Right cardiac atrium (tissue), 5 donors: ENCODE measurements at regions not wholly inside any gene's neighbourhood (a gene's known extent, or its start where the extent isn't known, plus 50 kb on each side); places are given as distances from the start of the nearest gene placed in this dataset.

Source experiments
- ATAC-seq, 2 donors: fragments of 200-7000 bp; cut with Tn5 transposase; one replicate each; pipeline versions ENCODE4 v1.8.0 to v1.9.1; 2020; ENCODE audit warnings: moderate library complexity in 2 of 2, mild to moderate bottlenecking in 1 of 2
- DNase-seq, 3 donors: peaks; one replicate each; pipeline ENCODE4 v3.0.0-alpha.2; 2020
- H3K27ac ChIP-seq: one replicate; pipeline ENCODE4 v1.5.1; 2013; ENCODE audit warnings: mild to moderate bottlenecking, low read length, control low read depth, moderate library complexity
- H3K27me3 ChIP-seq: one replicate; pipeline ENCODE4 v1.6.1; 2013; ENCODE audit not compliant: control insufficient read depth, insufficient read depth
- H3K4me1 ChIP-seq: one replicate; pipeline ENCODE4 v1.6.1; 2013; ENCODE audit warnings: low read length; ENCODE audit not compliant: control insufficient read depth, insufficient read depth
- H3K4me3 ChIP-seq: one replicate; pipeline ENCODE4 v1.5.1; 2013; ENCODE audit warnings: low read length, control low read depth
- H3K9me3 ChIP-seq: one replicate; pipeline ENCODE4 v1.6.1; 2013; ENCODE audit warnings: low read length; ENCODE audit not compliant: control insufficient read depth
- WGBS: extraction: QIAGEN DNeasy Blood & Tissue Kit; methylation state at CpG from one replicate; pipeline ENCODE4 v1.1.7; 2013; 5-methylcytosine and 5-hydroxymethylcytosine counted together
- intact Hi-C, 4 donors: fragments of 100-400 bp; cut with DNase I; formaldehyde crosslinking; loops; one replicate each; pipeline versions ENCODE4 v1.11.0 to v1.14.0; 2022 to 2023
- donor health status: healthy with polysubstance abuse.
- donor health status: DM: no; HTN: yes; CAD: no.
- donor health status: DM: no; HTN: no; CAD: no.
- donor health status: DM: no; HTN: yes; CAD: no; lungs with severe emphysema.
- donor health status: DM: yes; HTN: yes; CAD: no.

GRCh38 chr2:14944562-14945346 lies 312.2 kb downstream of the LRATD1 start:
- peak in 1 of 3 donors; percentile 22 for DNase-seq
- ATAC-seq = no peak
- Histone ChIP-seq H3K27me3 (no peaks in the 10 kb centered on the region), H3K9me3 (no peaks in the 10 kb centered on the region), H3K4me1 (no peaks in the 10 kb centered on the region), H3K4me3 (no peak overlapping the region), H3K27ac (no peak overlapping the region)
- WGBS = 64% methylated on average over 7 of the region's 7 CpGs
- intact Hi-C loops = no loop called here

- Histone ChIP-seq H3K4me1 (no peaks in the 10 kb centered on the region), H3K27me3 (no peaks in the 10 kb centered on the region), H3K9me3 (no peaks in the 10 kb centered on the region), H3K27ac (no peak overlapping the region), H3K4me3 (no peak overlapping the region)
- intact Hi-C loops = no loop called here
- no peak for DNase-seq
- WGBS = 81% methylated on average over 5 of the region's 5 CpGs
- ATAC-seq = no peak
Measured at GRCh38 chr2:14951569-14952285, 319.2 kb downstream of the LRATD1 start.

GRCh38 chr2:14952400-14952963 lies 320.0 kb downstream of the LRATD1 start:
- Histone ChIP-seq H3K4me1 (no peaks in the 10 kb centered on the region), H3K9me3 (no peaks in the 10 kb centered on the region), H3K27ac (no peak overlapping the region), H3K27me3 (no peaks in the 10 kb centered on the region), H3K4me3 (no peak overlapping the region)
- ATAC-seq (no peak), DNase-seq (no peak)
- WGBS = 65% methylated on average over 6 of the region's 6 CpGs
- intact Hi-C loops = no loop called here

- ATAC-seq = no peak
- no peak for DNase-seq
- Histone ChIP-seq H3K4me3 (no peak overlapping the region), H3K4me1 (no peaks in the 10 kb centered on the region), H3K27me3 (no peaks in the 10 kb centered on the region), H3K27ac (no peak overlapping the region), H3K9me3 (no peaks in the 10 kb centered on the region)
- WGBS = 81% methylated on average over 2 of the region's 2 CpGs
- intact Hi-C loops = no loop called here
Measured at GRCh38 chr2:14960686-14961324, 328.3 kb downstream of the LRATD1 start.

GRCh38 chr2:14967729-14968128 lies 335.2 kb downstream of the LRATD1 start:
- intact Hi-C loops = no loop called here
- DNase-seq (no peak), ATAC-seq (peak in 1 of 2 donors; percentile 39)
- Histone ChIP-seq H3K4me3 (no peak overlapping the region), H3K4me1 (no peaks in the 10 kb centered on the region), H3K9me3 (no peaks in the 10 kb centered on the region), H3K27me3 (no peaks in the 10 kb centered on the region), H3K27ac (no peak overlapping the region)
- 48% methylated on average over 2 of the region's 2 CpGs for WGBS

GRCh38 chr2:14975381-14975780 lies 342.9 kb downstream of the LRATD1 start:
- DNase-seq = no peak
- no peak for ATAC-seq
- H3K27ac ChIP-seq = no peak overlapping the region
- H3K27me3 ChIP-seq = no peaks in the 10 kb centered on the region
- no peak overlapping the region for H3K4me3 ChIP-seq
- intact Hi-C loops = no loop called here
- no peaks in the 10 kb centered on the region for H3K9me3 ChIP-seq
- WGBS = 73% methylated on average over 2 of the region's 2 CpGs
- H3K4me1 ChIP-seq = no peaks in the 10 kb centered on the region

GRCh38 chr2:14977021-14977420 lies 344.5 kb downstream of the LRATD1 start:
- Histone ChIP-seq H3K27ac (no peak overlapping the region), H3K4me3 (no peak overlapping the region), H3K9me3 (no peaks in the 10 kb centered on the region), H3K4me1 (no peaks in the 10 kb centered on the region), H3K27me3 (no peaks in the 10 kb centered on the region)
- intact Hi-C loops = no loop called here
- DNase-seq = no peak
- WGBS = 51% methylated on average over 1 of the region's 1 CpG
- ATAC-seq = no peak

- no peaks in the 10 kb centered on the region for H3K27me3 ChIP-seq
- H3K4me1 ChIP-seq = no peaks in the 10 kb centered on the region
- no peak overlapping the region for H3K27ac ChIP-seq
- intact Hi-C loops = no loop called here
- no peak for ATAC-seq
- H3K4me3 ChIP-seq = no peak overlapping the region
- no peaks in the 10 kb centered on the region for H3K9me3 ChIP-seq
- WGBS = 80% methylated on average over 2 of the region's 2 CpGs
- no peak for DNase-seq
Measured at GRCh38 chr2:14978845-14979244, 346.3 kb downstream of the LRATD1 start.

GRCh38 chr2:14982790-14983189 lies 350.3 kb downstream of the LRATD1 start:
- H3K4me1 ChIP-seq = no peaks in the 10 kb centered on the region
- H3K27me3 ChIP-seq = no peaks in the 10 kb centered on the region
- 81% methylated on average over 4 of the region's 4 CpGs for WGBS
- H3K27ac ChIP-seq = no peak overlapping the region
- no peak for DNase-seq
- no peak overlapping the region for H3K4me3 ChIP-seq
- no peak for ATAC-seq
- intact Hi-C loops = no loop called here
- H3K9me3 ChIP-seq = no peaks in the 10 kb centered on the region

- no peaks in the 10 kb centered on the region for H3K9me3 ChIP-seq
- H3K27me3 ChIP-seq = no peaks in the 10 kb centered on the region
- no peak overlapping the region for H3K4me3 ChIP-seq
- ATAC-seq (no peak), DNase-seq (no peak)
- no peaks in the 10 kb centered on the region for H3K4me1 ChIP-seq
- intact Hi-C loops = no loop called here
- no peak overlapping the region for H3K27ac ChIP-seq
Measured at GRCh38 chr2:14988600-14988999, 356.1 kb downstream of the LRATD1 start.

GRCh38 chr2:14991723-14992122 lies 359.2 kb downstream of the LRATD1 start:
- H3K27ac ChIP-seq = no peak overlapping the region
- H3K27me3 ChIP-seq = no peaks in the 10 kb centered on the region
- WGBS = 85% methylated on average over 4 of the region's 4 CpGs
- DNase-seq (no peak), ATAC-seq (no peak)
- no peaks in the 10 kb centered on the region for H3K9me3 ChIP-seq
- H3K4me3 ChIP-seq = no peak overlapping the region
- intact Hi-C loops = no loop called here
- H3K4me1 ChIP-seq = no peaks in the 10 kb centered on the region
